Osteocyte (in vitro differentiated cells): ENCODE measurements at regions not wholly inside any gene's neighbourhood (a gene's known extent, or its start where the extent isn't known, plus 50 kb on each side); places are given as distances from the start of the nearest gene placed in this dataset.

Experiments
- DNase-seq: peaks from one replicate; pipeline ENCODE4 v3.0.0; 2021; ENCODE audit warnings: mixed read lengths; ENCODE audit not compliant: unreplicated experiment; ENCODE audit errors: extremely low spot score
- H3K27ac Mint-ChIP-seq: one replicate; pipeline ENCODE4 v1.8.0; 2021; ENCODE audit warnings: mild to moderate bottlenecking, mixed read lengths; ENCODE audit not compliant: unreplicated experiment
- H3K27me3 Mint-ChIP-seq: one replicate; pipeline ENCODE4 v1.8.0; 2021; ENCODE audit warnings: mixed read lengths; ENCODE audit not compliant: unreplicated experiment
- H3K36me3 Mint-ChIP-seq: one replicate; pipeline ENCODE4 v1.8.0; 2021; ENCODE audit warnings: mixed read lengths; ENCODE audit not compliant: unreplicated experiment
- H3K4me1 Mint-ChIP-seq: one replicate; pipeline ENCODE4 v1.8.0; 2021; ENCODE audit warnings: mixed read lengths; ENCODE audit not compliant: unreplicated experiment
- H3K4me3 Mint-ChIP-seq: one replicate; pipeline ENCODE4 v1.8.0; 2021; ENCODE audit warnings: mild to moderate bottlenecking, moderate library complexity, mixed read lengths; ENCODE audit not compliant: unreplicated experiment
- H3K9me3 Mint-ChIP-seq: one replicate; pipeline ENCODE4 v1.8.0; 2021; ENCODE audit warnings: mixed read lengths; ENCODE audit not compliant: unreplicated experiment
- TF ChIP-seq, protein P1 (sequence below): fragments of 200-600 bp; sonication (generic); IDR thresholded peaks from 2 replicates; pipeline ENCODE4 v1.5.0; 2021; ENCODE audit warnings: antibody characterized with exemption, mild to moderate bottlenecking, moderate library complexity

GRCh38 chr17:53932386-53932785, 109.7 kb downstream of the KIF2B start:
- TF ChIP-seq, protein P1, sequence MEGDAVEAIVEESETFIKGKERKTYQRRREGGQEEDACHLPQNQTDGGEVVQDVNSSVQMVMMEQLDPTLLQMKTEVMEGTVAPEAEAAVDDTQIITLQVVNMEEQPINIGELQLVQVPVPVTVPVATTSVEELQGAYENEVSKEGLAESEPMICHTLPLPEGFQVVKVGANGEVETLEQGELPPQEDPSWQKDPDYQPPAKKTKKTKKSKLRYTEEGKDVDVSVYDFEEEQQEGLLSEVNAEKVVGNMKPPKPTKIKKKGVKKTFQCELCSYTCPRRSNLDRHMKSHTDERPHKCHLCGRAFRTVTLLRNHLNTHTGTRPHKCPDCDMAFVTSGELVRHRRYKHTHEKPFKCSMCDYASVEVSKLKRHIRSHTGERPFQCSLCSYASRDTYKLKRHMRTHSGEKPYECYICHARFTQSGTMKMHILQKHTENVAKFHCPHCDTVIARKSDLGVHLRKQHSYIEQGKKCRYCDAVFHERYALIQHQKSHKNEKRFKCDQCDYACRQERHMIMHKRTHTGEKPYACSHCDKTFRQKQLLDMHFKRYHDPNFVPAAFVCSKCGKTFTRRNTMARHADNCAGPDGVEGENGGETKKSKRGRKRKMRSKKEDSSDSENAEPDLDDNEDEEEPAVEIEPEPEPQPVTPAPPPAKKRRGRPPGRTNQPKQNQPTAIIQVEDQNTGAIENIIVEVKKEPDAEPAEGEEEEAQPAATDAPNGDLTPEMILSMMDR, result no peak
- no peak overlapping the region for H3K27ac Mint-ChIP-seq
- no peaks in the 10 kb centered on the region for H3K27me3 Mint-ChIP-seq
- H3K36me3 Mint-ChIP-seq, result no peaks in the 10 kb centered on the region
- peaks cover 16% of the 10 kb centered on the region for H3K9me3 Mint-ChIP-seq
- no peaks in the 10 kb centered on the region for H3K4me1 Mint-ChIP-seq
- H3K4me3 Mint-ChIP-seq, result no peak overlapping the region
- DNase-seq, result no peak

DNA sequence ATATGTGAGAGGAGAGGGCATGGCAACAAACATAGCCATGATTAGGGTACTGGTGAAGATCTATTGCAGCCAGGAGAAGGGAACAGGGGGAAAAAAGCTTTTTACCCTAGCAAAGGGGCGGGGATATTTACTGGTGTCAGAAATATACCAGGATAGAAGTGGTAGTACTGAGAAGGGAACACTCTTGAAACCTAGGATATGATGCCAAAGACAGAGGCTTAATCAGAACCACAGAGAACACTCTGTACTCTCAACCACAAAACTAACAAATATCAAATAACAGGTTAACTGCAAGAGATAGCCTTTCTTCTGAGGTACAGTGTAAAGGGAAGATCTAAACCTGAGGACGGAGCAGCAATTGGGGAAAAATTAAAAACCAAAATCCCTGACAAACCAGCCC, 112.2 kb downstream of the KIF2B start:
- no peaks in the 10 kb centered on the region for H3K27me3 Mint-ChIP-seq
- H3K9me3 Mint-ChIP-seq, result peaks cover 6% of the 10 kb centered on the region
- H3K4me1 Mint-ChIP-seq, result no peaks in the 10 kb centered on the region
- H3K27ac Mint-ChIP-seq, result no peak overlapping the region
- TF ChIP-seq, protein P1, result no peak
- H3K4me3 Mint-ChIP-seq, result no peak overlapping the region
- no peaks in the 10 kb centered on the region for H3K36me3 Mint-ChIP-seq
- DNase-seq, result no peak

DNA sequence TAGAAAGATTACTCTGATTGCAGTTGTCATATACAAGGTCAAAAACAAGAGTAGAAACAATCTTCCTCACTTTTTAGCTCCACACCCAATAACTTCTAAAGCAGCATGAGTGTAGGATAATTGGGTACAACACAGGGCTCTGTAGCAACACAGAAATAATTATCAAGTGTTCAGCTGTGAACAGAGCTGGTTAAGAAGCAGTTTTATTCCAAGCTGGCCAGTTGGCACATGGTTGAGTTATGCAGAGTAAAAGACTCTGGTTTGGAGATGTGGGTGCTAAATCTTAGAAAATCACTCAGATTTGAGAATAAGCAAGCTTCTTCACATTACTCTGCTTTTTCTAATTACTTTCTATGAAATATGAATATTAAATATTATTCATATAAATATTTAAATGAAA, 118.5 kb downstream of the KIF2B start:
- peaks cover 10% of the 10 kb centered on the region for H3K9me3 Mint-ChIP-seq
- TF ChIP-seq, protein P1, result no peak
- no peaks in the 10 kb centered on the region for H3K4me1 Mint-ChIP-seq
- no peak overlapping the region for H3K27ac Mint-ChIP-seq
- no peak overlapping the region for H3K4me3 Mint-ChIP-seq
- no peak for DNase-seq
- H3K36me3 Mint-ChIP-seq, result no peaks in the 10 kb centered on the region
- H3K27me3 Mint-ChIP-seq, result no peaks in the 10 kb centered on the region

GRCh38 chr17:53942436-53942835, 119.7 kb downstream of the KIF2B start:
- Mint-ChIP-seq H3K27ac (no peak overlapping the region), H3K4me3 (no peak overlapping the region), H3K36me3 (no peaks in the 10 kb centered on the region)

GRCh38 chr17:53942898-53943297, 120.2 kb downstream of the KIF2B start:
- TF ChIP-seq, protein P1, result no peak
- no peak for DNase-seq
- Mint-ChIP-seq H3K9me3 (peaks cover 10% of the 10 kb centered on the region), H3K36me3 (no peaks in the 10 kb centered on the region), H3K4me1 (no peaks in the 10 kb centered on the region), H3K27me3 (no peaks in the 10 kb centered on the region), H3K27ac (no peak overlapping the region), H3K4me3 (no peak overlapping the region)

More at GRCh38 chr17:53942436-53942835, 119.7 kb downstream of the KIF2B start:
- no peaks in the 10 kb centered on the region for H3K27me3 Mint-ChIP-seq
- TF ChIP-seq, protein P1, result no peak
- no peak for DNase-seq
- H3K4me1 Mint-ChIP-seq, result no peaks in the 10 kb centered on the region
- peaks cover 10% of the 10 kb centered on the region for H3K9me3 Mint-ChIP-seq
